GM12892 (cell line): ENCODE measurements at regions not wholly inside any gene's neighbourhood (a gene's known extent, or its start where the extent isn't known, plus 50 kb on each side); places are given as distances from the start of the nearest gene placed in this dataset.

ENCODE experiments used
- DNase-seq: peaks from one replicate; pipeline ENCODE4 v3.0.0; 2011; ENCODE audit not compliant: insufficient read length
- FAIRE-seq: peaks from 2 replicates; lab custom pipeline; 2011; peaks lifted over from hg19 to GRCh38; lab: Jason Lieb, UNC
- POLR2A ChIP-seq: IDR thresholded peaks from 2 replicates; pipeline ENCODE4 v1.6.1; 2011; ENCODE audit warnings: low read depth, low read length, control low read depth
- POLR2AphosphoS5 ChIP-seq: IDR thresholded peaks from 2 replicates; pipeline ENCODE4 v1.6.1; 2011; ENCODE audit warnings: low read depth, low read length, control low read depth
- TAF1 ChIP-seq: IDR thresholded peaks from 2 replicates; pipeline ENCODE4 v1.6.1; 2011; ENCODE audit warnings: low read depth, mild to moderate bottlenecking, control low read depth, low read length, borderline replicate concordance

- TF ChIP-seq POLR2AphosphoS5 (peak; percentile 49; the same call in 1 of the 2 replicates), POLR2A (no peak)
- DNase-seq (peak; percentile 47), FAIRE-seq (peak; percentile 89)
Observed at GRCh38 chr9:95822583-95823431, 52.7 kb upstream of the ERCC6L2 start.

- no peak for TF ChIP-seq TAF1
- no peak for FAIRE-seq
- DNase-seq, result no peak
Observed at GRCh38 chr9:95822015-95822414, 53.5 kb upstream of the ERCC6L2 start.

GRCh38 chr9:95820074-95820473, 55.4 kb upstream of the ERCC6L2 start:
- DNase-seq, result no peak
- TF ChIP-seq POLR2A, result no peak
- FAIRE-seq, result no peak

GRCh38 chr9:95819636-95820035, 55.9 kb upstream of the ERCC6L2 start:
- FAIRE-seq (no peak), DNase-seq (no peak)
- no peak for TF ChIP-seq POLR2AphosphoS5
- no peak for TF ChIP-seq TAF1
- no peak for TF ChIP-seq POLR2A

GRCh38 chr9:95817205-95817604, 58.3 kb upstream of the ERCC6L2 start:
- DNase-seq, result no peak
- TF ChIP-seq POLR2A (no peak), POLR2AphosphoS5 (no peak), TAF1 (no peak)
- FAIRE-seq, result no peak

GRCh38 chr9:95816716-95817115, 58.8 kb upstream of the ERCC6L2 start:
- no peak for TF ChIP-seq POLR2A
- TF ChIP-seq POLR2AphosphoS5, result no peak
- no peak for TF ChIP-seq TAF1
- no peak for DNase-seq
- FAIRE-seq, result no peak

- FAIRE-seq (no peak), DNase-seq (no peak)
- TF ChIP-seq POLR2AphosphoS5 (no peak), TAF1 (no peak), POLR2A (no peak)
Observed at GRCh38 chr9:95815961-95816360, 59.5 kb upstream of the ERCC6L2 start.

GRCh38 chr9:95815133-95815532, 60.4 kb upstream of the ERCC6L2 start:
- TF ChIP-seq POLR2AphosphoS5 (no peak), TAF1 (no peak), POLR2A (no peak)
- FAIRE-seq (no peak), DNase-seq (no peak)

GRCh38 chr9:95813923-95814322, 61.6 kb upstream of the ERCC6L2 start:
- TF ChIP-seq POLR2A (no peak), POLR2AphosphoS5 (no peak), TAF1 (no peak)
- FAIRE-seq (no peak), DNase-seq (no peak)

GRCh38 chr9:95810814-95811213, 64.7 kb upstream of the ERCC6L2 start:
- no peak for TF ChIP-seq TAF1
- no peak for TF ChIP-seq POLR2AphosphoS5
- no peak for DNase-seq
- no peak for FAIRE-seq

- TF ChIP-seq POLR2A (no peak), TAF1 (no peak), POLR2AphosphoS5 (no peak)
- DNase-seq, result no peak
- no peak for FAIRE-seq
Observed at GRCh38 chr9:95810133-95810532, 65.4 kb upstream of the ERCC6L2 start.

- DNase-seq, result no peak
- TF ChIP-seq POLR2AphosphoS5 (no peak), TAF1 (no peak), POLR2A (no peak)
- FAIRE-seq, result no peak
Observed at GRCh38 chr9:95809686-95810085, 65.8 kb upstream of the ERCC6L2 start.

GRCh38 chr9:95808011-95808410, 67.5 kb upstream of the ERCC6L2 start:
- TF ChIP-seq TAF1 (no peak), POLR2A (no peak), POLR2AphosphoS5 (no peak)
- FAIRE-seq (peak; percentile 38), DNase-seq (no peak)

GRCh38 chr9:95807326-95807947, 68.1 kb upstream of the ERCC6L2 start:
- no peak for TF ChIP-seq POLR2A
- no peak for TF ChIP-seq POLR2AphosphoS5
- TF ChIP-seq TAF1, result no peak
- DNase-seq, result no peak
- peak; percentile 73 for FAIRE-seq
